GM12864 (cell line): ENCODE measurements at regions not wholly inside any gene's neighbourhood (a gene's known extent, or its start where the extent isn't known, plus 50 kb on each side); places are given as distances from the start of the nearest gene placed in this dataset.

ENCODE experiments used
- DNase-seq: peaks from one replicate; pipeline ENCODE4 v3.0.0-alpha.2; 2011; ENCODE audit warnings: low read depth
- H3K4me3 ChIP-seq: 2 replicates; pipeline ENCODE4 v1.5.1; 2011; ENCODE audit warnings: mild to moderate bottlenecking, low read depth, low read length, control low read depth
- TF ChIP-seq, protein P1 (sequence below): IDR thresholded peaks from 2 replicates; pipeline ENCODE4 v1.5.1; 2011; ENCODE audit warnings: low read depth, mild to moderate bottlenecking, moderate library complexity, low read length, control low read depth, inconsistent platforms; ENCODE audit errors: missing control alignments

DNA sequence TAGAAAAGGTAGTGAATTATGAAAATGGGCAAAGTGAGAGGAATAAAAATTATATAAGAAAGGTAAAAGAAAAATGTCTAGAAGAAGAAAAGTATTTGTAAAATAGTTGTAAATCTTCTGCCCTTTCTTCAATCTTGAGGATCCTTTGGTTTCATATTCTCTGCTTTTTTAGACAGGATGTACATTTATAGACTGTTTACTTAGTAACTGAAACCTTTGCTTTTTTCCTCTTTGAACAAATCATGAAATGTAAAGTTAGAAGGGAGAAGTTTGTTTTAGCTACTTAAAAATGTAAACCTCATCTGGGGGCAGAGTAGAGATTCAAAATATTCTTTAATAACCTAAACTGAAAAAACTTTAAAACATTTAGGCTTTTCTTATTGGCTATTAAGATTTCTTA lies 150.4 kb upstream of the ITGA4 start:
- DNase-seq, result no peak
- TF ChIP-seq, protein P1, sequence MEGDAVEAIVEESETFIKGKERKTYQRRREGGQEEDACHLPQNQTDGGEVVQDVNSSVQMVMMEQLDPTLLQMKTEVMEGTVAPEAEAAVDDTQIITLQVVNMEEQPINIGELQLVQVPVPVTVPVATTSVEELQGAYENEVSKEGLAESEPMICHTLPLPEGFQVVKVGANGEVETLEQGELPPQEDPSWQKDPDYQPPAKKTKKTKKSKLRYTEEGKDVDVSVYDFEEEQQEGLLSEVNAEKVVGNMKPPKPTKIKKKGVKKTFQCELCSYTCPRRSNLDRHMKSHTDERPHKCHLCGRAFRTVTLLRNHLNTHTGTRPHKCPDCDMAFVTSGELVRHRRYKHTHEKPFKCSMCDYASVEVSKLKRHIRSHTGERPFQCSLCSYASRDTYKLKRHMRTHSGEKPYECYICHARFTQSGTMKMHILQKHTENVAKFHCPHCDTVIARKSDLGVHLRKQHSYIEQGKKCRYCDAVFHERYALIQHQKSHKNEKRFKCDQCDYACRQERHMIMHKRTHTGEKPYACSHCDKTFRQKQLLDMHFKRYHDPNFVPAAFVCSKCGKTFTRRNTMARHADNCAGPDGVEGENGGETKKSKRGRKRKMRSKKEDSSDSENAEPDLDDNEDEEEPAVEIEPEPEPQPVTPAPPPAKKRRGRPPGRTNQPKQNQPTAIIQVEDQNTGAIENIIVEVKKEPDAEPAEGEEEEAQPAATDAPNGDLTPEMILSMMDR, result no peak
- H3K4me3 ChIP-seq, result no peak overlapping the region

GRCh38 chr2:181307203-181307991 lies 149.8 kb upstream of the ITGA4 start:
- TF ChIP-seq, protein P1, result no peak
- no peak overlapping the region; the same call in 1 of the 2 replicates for H3K4me3 ChIP-seq
- DNase-seq, result no peak

DNA sequence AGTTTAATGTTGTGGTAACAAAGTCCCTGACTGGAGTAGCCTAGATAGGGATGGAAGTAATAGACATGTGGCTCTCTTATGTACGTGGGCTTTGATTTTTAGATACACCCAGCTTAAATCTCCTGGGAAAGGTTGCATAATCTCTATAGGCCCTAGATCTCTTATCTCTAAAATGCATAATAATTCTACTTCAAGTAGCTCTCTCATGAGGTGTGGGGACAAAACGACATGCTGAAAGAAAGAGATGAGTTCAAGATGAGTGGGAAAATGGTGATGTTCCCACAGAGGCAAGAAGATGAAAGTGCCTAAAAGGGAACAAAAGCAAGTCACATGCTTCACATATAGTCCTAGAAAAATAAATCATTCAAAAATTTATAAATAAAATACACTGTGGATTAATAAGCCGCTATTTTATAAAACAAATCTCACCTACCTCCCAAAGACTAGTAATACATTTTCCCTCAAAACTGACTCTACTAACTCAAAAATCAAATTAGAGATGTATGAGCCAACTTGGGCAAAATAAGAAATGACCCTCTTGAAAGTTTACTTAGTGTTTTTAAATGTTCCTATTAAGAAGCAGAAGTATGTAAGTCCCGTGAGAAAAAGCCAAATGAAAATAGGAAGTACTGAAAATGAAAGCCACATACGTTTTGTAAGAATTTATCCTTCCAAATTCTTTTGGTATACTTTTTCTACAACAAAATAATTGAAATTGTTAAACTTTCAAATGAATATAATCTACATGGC lies 148.2 kb upstream of the ITGA4 start:
- no peak for DNase-seq
- H3K4me3 ChIP-seq, result no peak overlapping the region; the same call in 1 of the 2 replicates
- TF ChIP-seq, protein P1, result no peak

DNA sequence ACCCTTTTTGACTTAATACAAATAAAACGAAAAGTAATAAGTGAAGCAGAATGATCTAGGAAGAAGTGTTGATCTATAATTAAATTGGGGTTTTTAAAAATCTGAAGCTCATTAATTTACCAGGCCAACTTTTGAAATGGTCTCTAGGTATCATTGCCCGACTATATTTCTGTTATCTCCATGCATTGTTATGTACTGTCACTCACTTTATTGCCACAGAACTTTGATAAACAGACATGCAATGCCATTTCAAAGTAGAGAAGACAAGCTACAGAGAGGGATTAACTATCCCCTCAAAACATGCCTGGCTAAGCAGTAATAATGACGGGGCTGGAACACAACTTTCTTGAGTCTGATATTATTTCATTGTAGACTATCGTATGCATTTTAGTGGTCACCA lies 147.6 kb upstream of the ITGA4 start:
- peak overlapping the region; percentile 17; the same call in 1 of the 2 replicates for H3K4me3 ChIP-seq
- TF ChIP-seq, protein P1, result no peak
- no peak for DNase-seq

DNA sequence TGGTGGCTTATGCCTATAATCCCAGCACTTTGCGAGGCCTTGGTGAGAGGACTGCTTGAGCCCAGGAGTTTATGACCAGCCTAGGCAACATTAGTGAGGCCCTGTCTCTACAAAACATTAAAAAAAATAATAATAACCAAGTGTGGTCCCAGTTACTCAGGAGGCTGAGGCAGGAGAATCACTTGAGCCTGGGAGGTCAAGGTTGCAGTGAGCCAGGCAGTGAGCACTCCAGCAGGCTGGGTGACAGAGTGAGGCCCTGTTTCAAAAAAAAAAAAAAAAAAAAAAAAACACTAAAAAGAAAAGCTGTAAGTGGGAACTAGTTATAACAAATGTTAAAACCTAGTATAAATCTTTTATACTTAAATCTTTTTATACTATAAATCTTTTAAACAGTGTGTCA lies 146.2 kb upstream of the ITGA4 start:
- TF ChIP-seq, protein P1, result no peak
- H3K4me3 ChIP-seq, result no peak overlapping the region
- DNase-seq, result no peak

DNA sequence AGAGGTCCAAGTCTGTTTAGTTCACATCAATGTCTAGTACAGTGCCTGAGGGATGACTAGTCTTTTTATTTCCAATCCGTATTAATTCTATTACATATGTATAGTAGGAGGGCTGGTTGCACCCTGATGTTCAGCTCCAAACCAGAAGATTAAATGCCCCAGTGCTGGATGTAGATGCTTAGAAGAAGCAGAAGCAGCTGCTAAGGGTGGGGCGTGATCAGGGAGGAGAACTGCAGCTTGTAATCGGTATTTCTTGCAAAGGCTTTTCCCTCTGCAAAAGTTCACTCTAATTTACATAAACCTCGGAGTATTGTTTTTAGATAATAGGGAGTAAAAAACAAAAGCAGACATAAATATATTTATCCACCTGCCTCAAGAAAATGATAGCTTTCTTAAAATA lies 145.3 kb upstream of the ITGA4 start:
- TF ChIP-seq, protein P1, result no peak
- no peak for DNase-seq
- no peak overlapping the region; the same call in 1 of the 2 replicates for H3K4me3 ChIP-seq
